HEK293T (cell line): ENCODE measurements at regions not wholly inside any gene's neighbourhood (a gene's known extent, or its start where the extent isn't known, plus 50 kb on each side); places are given as distances from the start of the nearest gene placed in this dataset.

Experiments used
- CTCF ChIA-PET: fragments of 350-600 bp; formaldehyde crosslinking; extraction: SDS; loops from one replicate; lab custom pipeline; 2021; ENCODE audit warnings: antibody characterized with exemption, inconsistent platforms; lab: Yijun Ruan, JAX
- POLR2A ChIA-PET: fragments of 350-600 bp; formaldehyde crosslinking; extraction: SDS; loops from one replicate; lab custom pipeline; 2020; ENCODE audit warnings: antibody characterized with exemption, inconsistent platforms; lab: Yijun Ruan, JAX
- DNase-seq: peaks from one replicate; pipeline ENCODE4 v3.0.0; 2012; ENCODE audit warnings: mixed read lengths; ENCODE audit errors: extremely low spot score
- ARNT ChIP-seq: fragments of 450-650 bp; IDR thresholded peaks from 2 replicates; pipeline ENCODE4 v1.6.1; 2017; ENCODE audit warnings: mild to moderate bottlenecking
- BHLHE40 ChIP-seq: fragments of 450-650 bp; IDR thresholded peaks from 2 replicates; pipeline ENCODE4 v1.6.1; 2016; ENCODE audit warnings: mild to moderate bottlenecking, moderate library complexity, borderline replicate concordance
- CTBP1 ChIP-seq: fragments of 450-650 bp; IDR thresholded peaks from 2 replicates; pipeline ENCODE4 v1.6.1; 2016; ENCODE audit warnings: borderline replicate concordance
- ELF4 ChIP-seq: fragments of 450-650 bp; IDR thresholded peaks from 2 replicates; pipeline ENCODE4 v1.6.1; 2017; ENCODE audit warnings: antibody characterized with exemption
- FOXA1 ChIP-seq: fragments of 450-650 bp; IDR thresholded peaks from 2 replicates; pipeline ENCODE4 v1.6.1; 2016; ENCODE audit warnings: mild to moderate bottlenecking
- FOXK2 ChIP-seq: fragments of 450-650 bp; IDR thresholded peaks from 2 replicates; pipeline ENCODE4 v1.6.1; 2016; ENCODE audit warnings: mild to moderate bottlenecking
- FOXM1 ChIP-seq: fragments of 450-650 bp; IDR thresholded peaks from 2 replicates; pipeline ENCODE4 v1.6.1; 2017; ENCODE audit warnings: mild to moderate bottlenecking, borderline replicate concordance
- HDGF ChIP-seq: fragments of 450-650 bp; IDR thresholded peaks from 2 replicates; pipeline ENCODE4 v1.6.1; 2017; ENCODE audit warnings: antibody characterized with exemption, borderline replicate concordance
- L3MBTL2 ChIP-seq: fragments of 450-650 bp; conservative IDR thresholded peaks from 2 replicates; pipeline ENCODE4 v1.6.1; 2016; ENCODE audit warnings: mild to moderate bottlenecking
- LEF1 ChIP-seq: fragments of 450-650 bp; IDR thresholded peaks from 2 replicates; pipeline ENCODE4 v1.6.1; 2017; ENCODE audit warnings: mild to moderate bottlenecking, borderline replicate concordance
- NFRKB ChIP-seq: fragments of 450-650 bp; IDR thresholded peaks from 2 replicates; pipeline ENCODE4 v1.6.1; 2016; ENCODE audit warnings: mild to moderate bottlenecking, moderate library complexity
- PKNOX1 ChIP-seq: fragments of 450-650 bp; IDR thresholded peaks from 2 replicates; pipeline ENCODE4 v1.6.1; 2016
- SP1 ChIP-seq: fragments of 450-650 bp; IDR thresholded peaks from 2 replicates; pipeline ENCODE4 v1.6.1; 2017
- SUZ12 ChIP-seq: fragments of 450-650 bp; IDR thresholded peaks from 2 replicates; pipeline ENCODE4 v1.6.1; 2016; ENCODE audit warnings: mild to moderate bottlenecking
- TARDBP ChIP-seq: fragments of 450-650 bp; IDR thresholded peaks from 2 replicates; pipeline ENCODE4 v1.6.1; 2016
- ZNF384 ChIP-seq: fragments of 450-650 bp; IDR thresholded peaks from 2 replicates; pipeline ENCODE4 v1.6.1; 2016

- no peak for TF ChIP-seq FOXA1
- no peak for TF ChIP-seq ZNF384
- TF ChIP-seq ELF4, result no peak
- TF ChIP-seq TARDBP, result no peak
- TF ChIP-seq CTBP1, result no peak
- TF ChIP-seq L3MBTL2, result no peak
- TF ChIP-seq NFRKB, result no peak
- no peak for TF ChIP-seq HDGF
- no peak for TF ChIP-seq PKNOX1
- no peak for TF ChIP-seq FOXM1
- no peak for TF ChIP-seq LEF1
- TF ChIP-seq FOXK2, result no peak
- no peak for TF ChIP-seq ARNT
- TF ChIP-seq BHLHE40, result no peak
- no peak for TF ChIP-seq SUZ12
- TF ChIP-seq SP1, result no peak
- ChIA-PET POLR2A (no interaction called here), CTCF (no interaction called here)
- DNase-seq, result no peak
Observed at GRCh38 chr2:4838626-4839025, 853.6 kb upstream of the SOX11 start.

GRCh38 chr2:4840791-4841190 lies 851.4 kb upstream of the SOX11 start:
- ChIA-PET CTCF (no interaction called here), POLR2A (no interaction called here)
- DNase-seq, result no peak
- TF ChIP-seq FOXK2, result no peak

- no peak for DNase-seq
- POLR2A ChIA-PET, result no interaction called here
- CTCF ChIA-PET, result no interaction called here
- TF ChIP-seq SUZ12, result no peak
- no peak for TF ChIP-seq TARDBP
- no peak for TF ChIP-seq ARNT
- TF ChIP-seq HDGF, result no peak
Observed at GRCh38 chr2:4844881-4845280, 847.3 kb upstream of the SOX11 start.

- CTCF ChIA-PET, result no interaction called here
- DNase-seq, result no peak
Observed at GRCh38 chr2:4862031-4862430, 830.2 kb upstream of the SOX11 start.

GRCh38 chr2:4866198-4866597 lies 826.0 kb upstream of the SOX11 start:
- ChIA-PET POLR2A (no interaction called here), CTCF (no interaction called here)
- no peak for DNase-seq
- TF ChIP-seq CTBP1, result no peak
- TF ChIP-seq BHLHE40, result no peak
- TF ChIP-seq PKNOX1, result no peak
- no peak for TF ChIP-seq L3MBTL2
- TF ChIP-seq FOXK2, result no peak
- TF ChIP-seq SP1, result no peak
- TF ChIP-seq ELF4, result no peak
- TF ChIP-seq HDGF, result no peak

More at GRCh38 chr2:4862031-4862430, 830.2 kb upstream of the SOX11 start:
- POLR2A ChIA-PET, result no interaction called here
- no peak for TF ChIP-seq FOXA1
- TF ChIP-seq ARNT, result no peak
- TF ChIP-seq HDGF, result no peak

GRCh38 chr2:4868466-4868865 lies 823.7 kb upstream of the SOX11 start:
- TF ChIP-seq FOXA1, result no peak
- TF ChIP-seq BHLHE40, result no peak
- no peak for TF ChIP-seq FOXM1
- TF ChIP-seq SP1, result no peak
- TF ChIP-seq FOXK2, result no peak
- no peak for TF ChIP-seq ELF4
- TF ChIP-seq L3MBTL2, result no peak
- no peak for TF ChIP-seq ARNT
- TF ChIP-seq SUZ12, result no peak
- no peak for TF ChIP-seq PKNOX1
- no peak for TF ChIP-seq TARDBP
- no peak for TF ChIP-seq CTBP1
- no peak for TF ChIP-seq HDGF
- TF ChIP-seq NFRKB, result no peak
- no peak for DNase-seq
- ChIA-PET POLR2A (no interaction called here), CTCF (no interaction called here)

- ChIA-PET CTCF (no interaction called here), POLR2A (no interaction called here)
- no peak for TF ChIP-seq CTBP1
- no peak for TF ChIP-seq HDGF
- no peak for DNase-seq
Observed at GRCh38 chr2:4869154-4869553, 823.0 kb upstream of the SOX11 start.

GRCh38 chr2:4873364-4873763 lies 818.8 kb upstream of the SOX11 start:
- TF ChIP-seq L3MBTL2 (no peak), TARDBP (no peak), HDGF (no peak), ZNF384 (no peak), LEF1 (no peak), FOXM1 (no peak), FOXA1 (no peak), PKNOX1 (no peak), FOXK2 (no peak), NFRKB (no peak), CTBP1 (no peak), ARNT (no peak), BHLHE40 (no peak), SP1 (no peak)
- POLR2A ChIA-PET, result no interaction called here
- CTCF ChIA-PET, result no interaction called here
- DNase-seq, result no peak
